GM12801 (cell line): ENCODE measurements at regions not wholly inside any gene's neighbourhood (a gene's known extent, or its start where the extent isn't known, plus 50 kb on each side); places are given as distances from the start of the nearest gene placed in this dataset.

Source experiments
- CTCF ChIP-seq: IDR thresholded peaks from one replicate; pipeline ENCODE4 v1.5.1; 2011; ENCODE audit warnings: control low read depth; ENCODE audit not compliant: insufficient read length; ENCODE audit errors: extremely low read depth

- TF ChIP-seq CTCF: no peak
These were observed 280.2 kb upstream of the PHYHIPL start for GRCh38 chr10:58896229-58896628.

DNA sequence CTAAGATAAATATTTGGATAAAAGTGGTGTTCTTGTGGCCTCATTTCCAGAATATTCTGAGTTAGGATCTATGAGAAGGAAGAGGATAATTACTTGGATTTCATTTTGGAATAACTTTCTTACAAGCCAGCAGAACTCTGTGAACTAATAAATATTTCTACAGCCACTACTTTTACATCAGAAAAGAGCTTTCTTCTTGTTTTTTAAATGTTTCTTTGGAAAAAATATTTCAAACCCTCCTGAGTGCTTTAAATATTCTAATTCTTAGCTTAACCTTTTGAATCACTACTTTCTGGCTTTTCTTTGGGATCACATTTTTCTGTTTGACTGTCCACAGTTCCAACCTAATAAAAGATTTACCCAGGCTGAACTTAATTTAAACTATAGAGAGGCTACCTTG is 279.2 kb upstream of the PHYHIPL start:
- no peak for TF ChIP-seq CTCF

DNA sequence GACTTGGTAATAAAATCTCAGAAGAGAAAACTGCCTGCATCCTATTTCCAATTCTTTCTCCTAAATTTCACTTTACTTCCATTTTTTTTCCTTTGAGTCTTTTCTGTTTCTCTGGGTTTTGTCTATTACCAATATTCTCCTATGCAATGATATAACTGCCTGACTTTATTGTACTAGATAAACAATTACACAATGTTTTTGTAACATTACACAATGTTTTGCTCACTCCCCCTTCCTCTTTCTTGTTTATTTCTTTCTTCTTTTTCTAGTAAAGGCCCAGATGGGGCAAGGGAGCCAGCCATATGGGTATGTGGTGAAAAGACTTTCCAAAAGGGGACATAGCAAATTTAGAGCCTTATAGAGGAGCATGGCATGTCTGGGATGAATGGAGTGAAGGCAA is 278.7 kb upstream of the PHYHIPL start:
- TF ChIP-seq CTCF: no peak

GRCh38 chr10:58898854-58899573 is 277.4 kb upstream of the PHYHIPL start:
- no peak for TF ChIP-seq CTCF

GRCh38 chr10:58901092-58901646 is 275.3 kb upstream of the PHYHIPL start:
- no peak for TF ChIP-seq CTCF

- TF ChIP-seq CTCF: no peak
These were observed 273.4 kb upstream of the PHYHIPL start for GRCh38 chr10:58903071-58903470.

DNA sequence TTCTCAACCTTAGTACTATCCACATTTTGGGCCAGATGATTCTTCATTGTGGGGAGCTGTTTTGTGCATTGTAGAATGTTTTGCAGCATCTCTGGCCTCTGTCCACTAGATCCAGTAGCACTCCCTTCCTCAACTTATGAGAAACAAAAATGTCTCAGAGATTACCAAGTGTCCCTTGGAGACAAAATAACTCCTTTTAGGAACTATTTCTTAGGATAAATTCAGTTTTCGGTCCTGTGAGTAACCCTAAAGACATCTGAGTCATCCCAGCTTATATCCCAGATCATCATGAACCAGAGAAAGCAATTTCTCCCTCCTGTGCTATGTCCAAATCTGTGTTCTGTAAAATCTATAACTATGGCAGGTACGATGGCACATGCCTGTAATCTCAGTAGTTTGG is 266.6 kb upstream of the PHYHIPL start:
- no peak for TF ChIP-seq CTCF
